ENCODE measurements at regions not wholly inside any gene's neighbourhood (a gene's known extent, or its start where the extent isn't known, plus 50 kb on each side); places are given as distances from the start of the nearest gene placed in this dataset.

DNA sequence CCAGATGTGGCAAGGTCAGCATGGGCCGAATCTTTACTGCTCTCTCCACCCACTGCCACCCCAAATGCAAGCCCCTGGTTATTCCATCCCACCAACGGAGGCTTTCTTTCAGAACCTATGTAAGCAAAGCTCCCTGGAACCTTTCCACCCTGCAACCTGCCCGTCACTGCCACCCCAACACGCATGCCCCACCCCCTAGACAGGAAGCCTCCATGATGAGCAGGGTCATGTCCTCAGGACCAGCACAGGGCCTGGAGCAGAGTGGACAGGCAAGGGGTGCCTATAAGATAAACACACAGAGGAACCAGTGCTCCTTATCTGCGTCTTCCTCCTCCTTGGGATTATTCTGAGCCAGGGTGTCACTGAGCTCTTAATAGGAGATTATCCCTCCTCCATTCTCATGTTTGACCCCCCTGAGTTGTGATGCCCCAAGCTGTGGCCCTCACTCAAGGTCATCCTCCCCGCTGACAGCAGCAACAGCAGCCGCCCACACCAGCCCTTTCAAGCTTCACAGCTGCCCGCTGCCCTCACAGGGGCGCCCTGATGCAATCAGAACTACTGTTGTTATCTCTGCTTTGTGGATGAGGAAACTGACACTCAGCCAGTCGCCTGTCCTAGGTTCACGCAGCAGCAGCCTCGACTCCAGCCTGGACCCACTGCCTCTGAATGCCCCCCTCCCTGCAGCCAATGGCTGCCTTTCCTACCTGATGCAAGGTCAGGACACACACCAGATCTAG, 647.3 kb downstream of the TBC1D22A start:
- RAD21 ChIA-PET (ENCODE audit: low non-redundant PET in 1 of 2, low total read pairs in 2 of 2, uncharacterized antibody in 2 of 2, unreplicated experiment in 2 of 2), result no interaction called here
- BruUV-seq (replicated peaks), result no TSS peak

More for the DNA sequence above, 647.3 kb downstream of the TBC1D22A start:
- POLR2A ChIA-PET, result no interaction called here
- H3K36me3 ChIP-seq (ENCODE audit: control insufficient read depth in 1 of 2, insufficient read depth in 2 of 2, low read length in 2 of 2), result no peaks in the 10 kb centered on the region
- no peaks in the 10 kb centered on the region for H3K4me1 ChIP-seq (ENCODE audit: control insufficient read depth in 1 of 2, insufficient read depth in 2 of 2, low read length in 2 of 2)
- H3K4me3 ChIP-seq (replicated peaks in 1 of 2; ENCODE audit: low read depth in 1 of 2, low read length in 2 of 2), result no peak overlapping the region
- ATAC-seq (no peak), DNase-seq (ENCODE audit: low read depth, low spot score) (no peak)
- H2AFZ ChIP-seq (ENCODE audit: low read depth, low read length, poor library complexity, severe bottlenecking), result no peak overlapping the region
- H3K9me3 ChIP-seq (ENCODE audit: control insufficient read depth in 1 of 2, insufficient read depth in 1 of 2, low read depth in 1 of 2, low read length in 2 of 2), result no peaks in the 10 kb centered on the region
- H3K9me2 ChIP-seq (ENCODE audit: insufficient read depth), result no peaks in the 10 kb centered on the region
- H3K9ac ChIP-seq (ENCODE audit: low read length), result no peak overlapping the region
- TF ChIP-seq, protein P1, sequence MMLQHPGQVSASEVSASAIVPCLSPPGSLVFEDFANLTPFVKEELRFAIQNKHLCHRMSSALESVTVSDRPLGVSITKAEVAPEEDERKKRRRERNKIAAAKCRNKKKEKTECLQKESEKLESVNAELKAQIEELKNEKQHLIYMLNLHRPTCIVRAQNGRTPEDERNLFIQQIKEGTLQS (IDR thresholded peaks at IDR 0.05), result no peak
- TF ChIP-seq, protein P2, sequence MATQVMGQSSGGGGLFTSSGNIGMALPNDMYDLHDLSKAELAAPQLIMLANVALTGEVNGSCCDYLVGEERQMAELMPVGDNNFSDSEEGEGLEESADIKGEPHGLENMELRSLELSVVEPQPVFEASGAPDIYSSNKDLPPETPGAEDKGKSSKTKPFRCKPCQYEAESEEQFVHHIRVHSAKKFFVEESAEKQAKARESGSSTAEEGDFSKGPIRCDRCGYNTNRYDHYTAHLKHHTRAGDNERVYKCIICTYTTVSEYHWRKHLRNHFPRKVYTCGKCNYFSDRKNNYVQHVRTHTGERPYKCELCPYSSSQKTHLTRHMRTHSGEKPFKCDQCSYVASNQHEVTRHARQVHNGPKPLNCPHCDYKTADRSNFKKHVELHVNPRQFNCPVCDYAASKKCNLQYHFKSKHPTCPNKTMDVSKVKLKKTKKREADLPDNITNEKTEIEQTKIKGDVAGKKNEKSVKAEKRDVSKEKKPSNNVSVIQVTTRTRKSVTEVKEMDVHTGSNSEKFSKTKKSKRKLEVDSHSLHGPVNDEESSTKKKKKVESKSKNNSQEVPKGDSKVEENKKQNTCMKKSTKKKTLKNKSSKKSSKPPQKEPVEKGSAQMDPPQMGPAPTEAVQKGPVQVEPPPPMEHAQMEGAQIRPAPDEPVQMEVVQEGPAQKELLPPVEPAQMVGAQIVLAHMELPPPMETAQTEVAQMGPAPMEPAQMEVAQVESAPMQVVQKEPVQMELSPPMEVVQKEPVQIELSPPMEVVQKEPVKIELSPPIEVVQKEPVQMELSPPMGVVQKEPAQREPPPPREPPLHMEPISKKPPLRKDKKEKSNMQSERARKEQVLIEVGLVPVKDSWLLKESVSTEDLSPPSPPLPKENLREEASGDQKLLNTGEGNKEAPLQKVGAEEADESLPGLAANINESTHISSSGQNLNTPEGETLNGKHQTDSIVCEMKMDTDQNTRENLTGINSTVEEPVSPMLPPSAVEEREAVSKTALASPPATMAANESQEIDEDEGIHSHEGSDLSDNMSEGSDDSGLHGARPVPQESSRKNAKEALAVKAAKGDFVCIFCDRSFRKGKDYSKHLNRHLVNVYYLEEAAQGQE (IDR thresholded peaks at IDR 0.05; ENCODE audit: low read depth), result no peak
- no peak for TF ChIP-seq EZH2phosphoT487 (IDR thresholded peaks at IDR 0.05; ENCODE audit: borderline replicate concordance)
- TF ChIP-seq, protein P3, sequence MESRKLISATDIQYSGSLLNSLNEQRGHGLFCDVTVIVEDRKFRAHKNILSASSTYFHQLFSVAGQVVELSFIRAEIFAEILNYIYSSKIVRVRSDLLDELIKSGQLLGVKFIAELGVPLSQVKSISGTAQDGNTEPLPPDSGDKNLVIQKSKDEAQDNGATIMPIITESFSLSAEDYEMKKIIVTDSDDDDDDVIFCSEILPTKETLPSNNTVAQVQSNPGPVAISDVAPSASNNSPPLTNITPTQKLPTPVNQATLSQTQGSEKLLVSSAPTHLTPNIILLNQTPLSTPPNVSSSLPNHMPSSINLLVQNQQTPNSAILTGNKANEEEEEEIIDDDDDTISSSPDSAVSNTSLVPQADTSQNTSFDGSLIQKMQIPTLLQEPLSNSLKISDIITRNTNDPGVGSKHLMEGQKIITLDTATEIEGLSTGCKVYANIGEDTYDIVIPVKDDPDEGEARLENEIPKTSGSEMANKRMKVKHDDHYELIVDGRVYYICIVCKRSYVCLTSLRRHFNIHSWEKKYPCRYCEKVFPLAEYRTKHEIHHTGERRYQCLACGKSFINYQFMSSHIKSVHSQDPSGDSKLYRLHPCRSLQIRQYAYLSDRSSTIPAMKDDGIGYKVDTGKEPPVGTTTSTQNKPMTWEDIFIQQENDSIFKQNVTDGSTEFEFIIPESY (IDR thresholded peaks at IDR 0.05; ENCODE audit: extremely low read depth, insufficient replicate concordance, low read length), result no peak
- no peak for TF ChIP-seq CEBPB (IDR thresholded peaks at IDR 0.05; ENCODE audit: low read depth)
- no peak for TF ChIP-seq EGR1 (IDR thresholded peaks at IDR 0.05; ENCODE audit: low read depth)
- TF ChIP-seq EZH2 (IDR thresholded peaks at IDR 0.05), result no peak
- no peak for TF ChIP-seq POLR2A (IDR thresholded peaks at IDR 0.05; ENCODE audit: borderline replicate concordance, extremely low read depth, insufficient read depth, insufficient read length)
- no peak for TF ChIP-seq TCF7L2 (IDR thresholded peaks at IDR 0.05; ENCODE audit: borderline replicate concordance, extremely low read depth, insufficient read depth, insufficient read length)
- TF ChIP-seq ELF1 (IDR thresholded peaks at IDR 0.05; ENCODE audit: borderline replicate concordance, low read depth), result no peak
- no peak overlapping the region for H3K27ac ChIP-seq (ENCODE audit: low read depth, low read length)
- no peaks in the 10 kb centered on the region for H4K20me1 ChIP-seq (ENCODE audit: insufficient read depth)
- CTCF ChIA-PET, result no interaction called here
- intact Hi-C loops (cut with micrococcal nuclease), result no loop called here
- H3K4me2 ChIP-seq (ENCODE audit: low read length), result no peak overlapping the region
- H3K79me2 ChIP-seq (ENCODE audit: insufficient read depth, low read length), result no peaks in the 10 kb centered on the region
- H3K27me3 ChIP-seq (ENCODE audit: insufficient read depth, low read length), result peaks cover 30% of the 10 kb centered on the region
